ENCODE measurements at regions not wholly inside any gene's neighbourhood (a gene's known extent, or its start where the extent isn't known, plus 50 kb on each side); places are given as distances from the start of the nearest gene placed in this dataset.

DNA sequence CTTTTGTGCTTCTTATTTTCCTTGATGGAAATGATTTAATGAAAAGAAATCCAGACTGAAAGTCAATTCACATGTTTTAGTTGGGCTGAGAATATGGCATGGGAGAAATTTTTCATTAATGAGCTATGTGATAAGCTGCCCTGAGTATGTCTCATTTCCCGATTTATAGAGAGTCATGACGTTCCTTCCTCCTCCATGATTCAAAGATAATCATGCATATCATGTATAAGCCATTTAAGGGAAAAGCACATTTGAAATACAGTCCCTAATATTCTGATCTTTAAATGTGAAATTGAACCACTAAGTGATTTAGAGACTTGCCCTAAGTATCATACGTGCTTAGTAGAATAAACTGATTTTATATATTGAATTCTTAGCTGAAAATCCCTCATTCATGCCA, 840.9 kb downstream of the PCDH17 start:
- TF ChIP-seq POLR2A (IDR thresholded peaks at IDR 0.05): no peak
- TF ChIP-seq, protein P1, sequence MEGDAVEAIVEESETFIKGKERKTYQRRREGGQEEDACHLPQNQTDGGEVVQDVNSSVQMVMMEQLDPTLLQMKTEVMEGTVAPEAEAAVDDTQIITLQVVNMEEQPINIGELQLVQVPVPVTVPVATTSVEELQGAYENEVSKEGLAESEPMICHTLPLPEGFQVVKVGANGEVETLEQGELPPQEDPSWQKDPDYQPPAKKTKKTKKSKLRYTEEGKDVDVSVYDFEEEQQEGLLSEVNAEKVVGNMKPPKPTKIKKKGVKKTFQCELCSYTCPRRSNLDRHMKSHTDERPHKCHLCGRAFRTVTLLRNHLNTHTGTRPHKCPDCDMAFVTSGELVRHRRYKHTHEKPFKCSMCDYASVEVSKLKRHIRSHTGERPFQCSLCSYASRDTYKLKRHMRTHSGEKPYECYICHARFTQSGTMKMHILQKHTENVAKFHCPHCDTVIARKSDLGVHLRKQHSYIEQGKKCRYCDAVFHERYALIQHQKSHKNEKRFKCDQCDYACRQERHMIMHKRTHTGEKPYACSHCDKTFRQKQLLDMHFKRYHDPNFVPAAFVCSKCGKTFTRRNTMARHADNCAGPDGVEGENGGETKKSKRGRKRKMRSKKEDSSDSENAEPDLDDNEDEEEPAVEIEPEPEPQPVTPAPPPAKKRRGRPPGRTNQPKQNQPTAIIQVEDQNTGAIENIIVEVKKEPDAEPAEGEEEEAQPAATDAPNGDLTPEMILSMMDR (IDR thresholded peaks at IDR 0.05): no peak
- TF ChIP-seq POLR2AphosphoS5 (IDR thresholded peaks at IDR 0.05): no peak

Measured in prostate gland (tissue), 2 donors.